ENCODE measurements at regions not wholly inside any gene's neighbourhood (a gene's known extent, or its start where the extent isn't known, plus 50 kb on each side); places are given as distances from the start of the nearest gene placed in this dataset.

DNA sequence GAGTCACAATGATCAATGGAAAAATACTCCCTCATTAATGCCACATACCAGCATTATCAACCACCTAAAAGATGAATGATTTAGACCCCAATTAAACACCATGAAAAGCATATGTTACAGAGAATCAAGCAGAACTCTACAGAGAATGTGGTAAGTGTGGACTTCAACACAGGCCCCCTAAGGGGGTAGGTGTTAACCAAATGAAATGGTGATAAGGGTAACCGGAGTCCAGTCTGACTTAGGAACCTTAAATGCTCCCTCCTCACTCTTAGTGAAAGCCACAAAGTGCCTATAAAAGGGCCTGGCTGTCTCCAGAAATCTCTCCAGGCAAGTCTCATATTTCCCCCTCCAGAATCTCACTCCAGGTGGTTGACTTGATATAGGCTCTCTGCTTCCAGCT lies 149.2 kb upstream of the FOXD3 start:
- no peaks in the 10 kb centered on the region for H3K79me2 ChIP-seq (ENCODE audit: control insufficient read depth, insufficient read depth, low read length)
- H2AFZ ChIP-seq (ENCODE audit: low read depth, low read length) = no peak overlapping the region
- DNase-seq (ENCODE audit: extremely low read depth in 1 of 4, low spot score in 3 of 4) = no peak
- H3K9ac ChIP-seq (ENCODE audit: insufficient read depth in 1 of 2, low read depth in 2 of 2, low read length in 2 of 2) = no peak overlapping the region
- intact Hi-C loops (cut with micrococcal nuclease) (no loop called here), in situ Hi-C loops (cut with MboI) (no loop called here)
- no peaks in the 10 kb centered on the region for H3K9me1 ChIP-seq (ENCODE audit: control insufficient read depth, insufficient read depth, low read length)
- H3K36me3 ChIP-seq (ENCODE audit: control insufficient read depth, insufficient read depth, low read length) = no peaks in the 10 kb centered on the region
- no TSS peak for BruUV-seq (replicated peaks)
- ChIA-PET POLR2A (interaction anchor here (0.8 kb wide), 2 partner anchors 209 to 917 kb away, joined by 3 read pairs; no protein-coding TSS in a partner anchor), CTCF (ENCODE audit: low intra/inter-chr PET ratio) (no interaction called here)
- TF ChIP-seq, protein P1, sequence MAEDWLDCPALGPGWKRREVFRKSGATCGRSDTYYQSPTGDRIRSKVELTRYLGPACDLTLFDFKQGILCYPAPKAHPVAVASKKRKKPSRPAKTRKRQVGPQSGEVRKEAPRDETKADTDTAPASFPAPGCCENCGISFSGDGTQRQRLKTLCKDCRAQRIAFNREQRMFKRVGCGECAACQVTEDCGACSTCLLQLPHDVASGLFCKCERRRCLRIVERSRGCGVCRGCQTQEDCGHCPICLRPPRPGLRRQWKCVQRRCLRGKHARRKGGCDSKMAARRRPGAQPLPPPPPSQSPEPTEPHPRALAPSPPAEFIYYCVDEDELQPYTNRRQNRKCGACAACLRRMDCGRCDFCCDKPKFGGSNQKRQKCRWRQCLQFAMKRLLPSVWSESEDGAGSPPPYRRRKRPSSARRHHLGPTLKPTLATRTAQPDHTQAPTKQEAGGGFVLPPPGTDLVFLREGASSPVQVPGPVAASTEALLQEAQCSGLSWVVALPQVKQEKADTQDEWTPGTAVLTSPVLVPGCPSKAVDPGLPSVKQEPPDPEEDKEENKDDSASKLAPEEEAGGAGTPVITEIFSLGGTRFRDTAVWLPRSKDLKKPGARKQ (CRISPR knock-in tag; IDR thresholded peaks at IDR 0.05) = no peak
- no peak for TF ChIP-seq SOX6 (IDR thresholded peaks at IDR 0.05)
- TF ChIP-seq NUFIP1 (IDR thresholded peaks at IDR 0.05; ENCODE audit: partially characterized antibody) = no peak
- no peak for TF ChIP-seq CBX3 (IDR thresholded peaks at IDR 0.05; ENCODE audit: borderline replicate concordance in 1 of 2, low read length in 2 of 2)
- no peak for TF ChIP-seq IFI16 (CRISPR knock-in tag; IDR thresholded peaks at IDR 0.05)
- TF ChIP-seq, protein P2, sequence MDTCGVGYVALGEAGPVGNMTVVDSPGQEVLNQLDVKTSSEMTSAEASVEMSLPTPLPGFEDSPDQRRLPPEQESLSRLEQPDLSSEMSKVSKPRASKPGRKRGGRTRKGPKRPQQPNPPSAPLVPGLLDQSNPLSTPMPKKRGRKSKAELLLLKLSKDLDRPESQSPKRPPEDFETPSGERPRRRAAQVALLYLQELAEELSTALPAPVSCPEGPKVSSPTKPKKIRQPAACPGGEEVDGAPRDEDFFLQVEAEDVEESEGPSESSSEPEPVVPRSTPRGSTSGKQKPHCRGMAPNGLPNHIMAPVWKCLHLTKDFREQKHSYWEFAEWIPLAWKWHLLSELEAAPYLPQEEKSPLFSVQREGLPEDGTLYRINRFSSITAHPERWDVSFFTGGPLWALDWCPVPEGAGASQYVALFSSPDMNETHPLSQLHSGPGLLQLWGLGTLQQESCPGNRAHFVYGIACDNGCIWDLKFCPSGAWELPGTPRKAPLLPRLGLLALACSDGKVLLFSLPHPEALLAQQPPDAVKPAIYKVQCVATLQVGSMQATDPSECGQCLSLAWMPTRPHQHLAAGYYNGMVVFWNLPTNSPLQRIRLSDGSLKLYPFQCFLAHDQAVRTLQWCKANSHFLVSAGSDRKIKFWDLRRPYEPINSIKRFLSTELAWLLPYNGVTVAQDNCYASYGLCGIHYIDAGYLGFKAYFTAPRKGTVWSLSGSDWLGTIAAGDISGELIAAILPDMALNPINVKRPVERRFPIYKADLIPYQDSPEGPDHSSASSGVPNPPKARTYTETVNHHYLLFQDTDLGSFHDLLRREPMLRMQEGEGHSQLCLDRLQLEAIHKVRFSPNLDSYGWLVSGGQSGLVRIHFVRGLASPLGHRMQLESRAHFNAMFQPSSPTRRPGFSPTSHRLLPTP (IDR thresholded peaks at IDR 0.05; ENCODE audit: borderline replicate concordance, extremely low read depth, insufficient read length) = no peak
- TF ChIP-seq RFX5 (IDR thresholded peaks at IDR 0.05; ENCODE audit: low read depth, low read length) = no peak
- no peak for TF ChIP-seq HNRNPUL1 (IDR thresholded peaks at IDR 0.05; ENCODE audit: low read length)
- no peak for TF ChIP-seq KAT7 (CRISPR knock-in tag; IDR thresholded peaks at IDR 0.05; ENCODE audit: borderline replicate concordance)
- TF ChIP-seq ELK1 (CRISPR knock-in tag; IDR thresholded peaks at IDR 0.05) = no peak
- no peak for TF ChIP-seq ZNF232 (CRISPR knock-in tag; IDR thresholded peaks at IDR 0.05)
- TF ChIP-seq FOXA1 (IDR thresholded peaks at IDR 0.05; ENCODE audit: borderline replicate concordance) = no peak
- no peaks in the 10 kb centered on the region for H4K20me1 ChIP-seq (replicated peaks; ENCODE audit: control insufficient read depth, insufficient read depth, low read length)
- no peaks in the 10 kb centered on the region for H3K4me1 ChIP-seq (replicated peaks in 1 of 2; ENCODE audit: control insufficient read depth in 2 of 2, insufficient read depth in 2 of 2, low read length in 2 of 2)
- peaks cover 0 to 4% of the 10 kb centered on the region in 2 experiments; a peak in 1 of 5 replicates for H3K27me3 ChIP-seq (ENCODE audit: control insufficient read depth in 2 of 2, insufficient read depth in 2 of 2, low read length in 2 of 2)
- WGBS (ENCODE audit: insufficient coverage, low coverage, missing lambda C conversion rate) = 0% methylated on average over 1 of the region's 1 CpG
- ATAC-seq = no peak
- no peak for FAIRE-seq
- no peaks in the 10 kb centered on the region for H3K9me3 ChIP-seq (replicated peaks; ENCODE audit: control insufficient read depth, insufficient read depth, low read depth, low read length)
- no peak overlapping the region for H3K4me2 ChIP-seq (ENCODE audit: insufficient read depth, low read length)
- no peak overlapping the region for H3K4me3 ChIP-seq
- no peak overlapping the region for H3K27ac ChIP-seq (ENCODE audit: extremely low read depth, low read depth, low read length)

Data from K562 (cell line).